GM12878 (cell line): ENCODE measurements at regions not wholly inside any gene's neighbourhood (a gene's known extent, or its start where the extent isn't known, plus 50 kb on each side); places are given as distances from the start of the nearest gene placed in this dataset.

Experiments used
- CEBPB ChIP-seq, 2 experiments: fragments of 150-350 bp in 1 of 2; IDR thresholded peaks; 2 replicates each; pipeline ENCODE4 v1.6.1; 2012 to 2014; ENCODE audit warnings: low read depth in 2 of 2, low read length in 2 of 2, borderline replicate concordance in 1 of 2, inconsistent platforms in 1 of 2
- CHD1 ChIP-seq: IDR thresholded peaks from 2 replicates; pipeline ENCODE4 v1.6.1; 2012; ENCODE audit warnings: low read depth, low read length, improper control_type of control experiment
- CTCF ChIP-seq, 3 experiments: IDR thresholded peaks in 2 of 3; conservative IDR thresholded peaks in 1 of 3; 2 replicates each; pipeline ENCODE4 v1.5.1; 2011; ENCODE audit warnings: low read depth in 3 of 3, low read length in 3 of 3, mild to moderate bottlenecking in 3 of 3, control low read depth in 2 of 3, moderate library complexity in 2 of 3, inconsistent platforms in 1 of 3, mixed read lengths in 1 of 3; ENCODE audit not compliant: control insufficient read depth in 2 of 3, insufficient read depth in 1 of 3; ENCODE audit errors: extremely low read depth in 1 of 3
- E2F4 ChIP-seq: IDR thresholded peaks from 2 replicates; pipeline ENCODE4 v1.6.1; 2012; ENCODE audit warnings: low read depth, low read length, improper control_type of control experiment
- ELK1 ChIP-seq: IDR thresholded peaks from 2 replicates; pipeline ENCODE4 v1.6.1; 2012; ENCODE audit warnings: low read depth, low read length, improper control_type of control experiment
- MYC ChIP-seq: IDR thresholded peaks from 2 replicates; pipeline ENCODE4 v1.6.1; 2011; ENCODE audit warnings: mild to moderate bottlenecking, low read length, moderate library complexity, inconsistent platforms; ENCODE audit not compliant: insufficient read depth, insufficient replicate concordance, insufficient read length, severe bottlenecking
- POLR2AphosphoS5 ChIP-seq: IDR thresholded peaks from 2 replicates; pipeline ENCODE4 v1.6.1; 2011; ENCODE audit warnings: mild to moderate bottlenecking, low read length, inconsistent platforms
- SIN3A ChIP-seq: IDR thresholded peaks from 2 replicates; pipeline ENCODE4 v1.6.1; 2012; ENCODE audit warnings: low read depth, low read length, improper control_type of control experiment
- SREBF2 ChIP-seq: IDR thresholded peaks from 2 replicates; pipeline ENCODE4 v1.6.1; 2012; ENCODE audit warnings: mild to moderate bottlenecking, low read length
- SRF ChIP-seq, 2 experiments: IDR thresholded peaks; 2 replicates each; pipeline ENCODE4 v1.6.1; 2011; ENCODE audit warnings: low read depth in 2 of 2, low read length in 2 of 2, mild to moderate bottlenecking in 1 of 2, moderate library complexity in 1 of 2
- TAF1 ChIP-seq: IDR thresholded peaks from 2 replicates; pipeline ENCODE4 v1.6.1; 2011; ENCODE audit warnings: mild to moderate bottlenecking, low read depth, low read length, borderline replicate concordance
- TCF12 ChIP-seq: IDR thresholded peaks from 2 replicates; pipeline ENCODE4 v1.6.1; 2011; ENCODE audit warnings: low read depth, mild to moderate bottlenecking, low read length
- ZBTB11 ChIP-seq: fragments of 450-650 bp; formaldehyde crosslinking; IDR thresholded peaks from 2 replicates; pipeline ENCODE4 v1.5.0; 2022; ENCODE audit warnings: mild to moderate bottlenecking, missing genetic modification characterization

GRCh38 chr3:194785315-194785714, 99.6 kb downstream of the FAM43A start:
- TF ChIP-seq SREBF2, result no peak
- no peak for TF ChIP-seq POLR2AphosphoS5
- no peak for TF ChIP-seq CEBPB (IDR thresholded peaks at IDR 0.05; ENCODE audit: borderline replicate concordance in 1 of 2, low read depth in 2 of 2, low read length in 2 of 2)
- no peak for TF ChIP-seq CTCF (IDR thresholded peaks at IDR 0.05 in 2 of 3, conservative IDR thresholded peaks at IDR 0.05 in 1 of 3; ENCODE audit: control insufficient read depth in 2 of 3, extremely low read depth in 1 of 3, insufficient read depth in 1 of 3, low read depth in 3 of 3, low read length in 3 of 3)
- TF ChIP-seq E2F4, result no peak
- no peak for TF ChIP-seq SIN3A
- TF ChIP-seq SRF (IDR thresholded peaks at IDR 0.05; ENCODE audit: low read depth in 2 of 2, low read length in 2 of 2), result no peak
- TF ChIP-seq ZBTB11 (CRISPR knock-in tag), result no peak
- TF ChIP-seq CHD1, result no peak
- TF ChIP-seq MYC, result no peak
- TF ChIP-seq TCF12, result no peak
- no peak for TF ChIP-seq TAF1
- no peak for TF ChIP-seq ELK1
